ENCODE measurements at regions not wholly inside any gene's neighbourhood (a gene's known extent, or its start where the extent isn't known, plus 50 kb on each side); places are given as distances from the start of the nearest gene placed in this dataset.
A peak's percentile ranks its signal among the peaks of the same experiment; 100 is the strongest.
"Not testable (repeated sequence)": the region's sequence is repeated elsewhere in the genome, so short reads cannot be mapped to it uniquely, and the experiment has no call there.

DNA sequence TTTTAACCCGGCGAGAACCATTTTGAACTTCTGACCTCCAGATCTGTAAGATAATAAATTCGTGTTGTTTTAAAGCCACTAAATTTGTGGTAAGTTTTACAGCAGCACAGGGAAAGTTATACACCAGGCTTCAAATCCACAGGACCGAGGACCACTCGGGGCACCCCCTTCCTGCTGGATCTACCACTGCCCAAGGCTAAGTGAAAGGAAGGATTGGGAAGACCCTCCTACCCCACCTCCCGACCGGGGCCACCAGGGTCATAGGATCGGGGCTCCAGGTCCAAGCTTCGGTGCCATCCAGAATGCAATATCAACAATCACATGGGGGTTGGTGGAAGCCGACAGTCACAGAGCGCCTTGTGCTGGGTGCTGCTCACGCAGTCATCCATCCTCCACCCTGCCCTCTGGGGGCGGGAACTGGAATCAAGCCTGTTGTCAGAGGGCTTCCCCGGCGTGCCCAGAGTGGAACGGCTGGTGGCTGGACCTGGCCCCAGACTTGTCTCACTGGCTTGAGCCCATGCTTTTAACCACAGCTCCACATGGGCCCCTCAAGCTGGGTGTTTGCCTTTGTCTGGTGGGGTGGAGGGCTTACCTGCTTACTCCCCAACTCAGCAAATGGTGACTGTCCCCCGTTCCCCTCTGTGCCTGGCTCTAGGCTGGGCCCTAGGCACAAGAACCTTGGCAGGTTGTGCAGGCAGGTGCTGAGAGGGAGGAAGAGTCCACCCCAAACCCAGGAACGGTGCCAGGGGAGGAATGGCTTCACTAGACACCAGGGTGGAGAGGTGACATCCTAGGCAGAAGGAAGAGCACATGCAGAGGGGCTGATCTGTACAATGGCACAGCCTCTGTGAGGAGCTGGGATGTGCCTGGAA is 180.3 kb upstream of the RTL1 start:
- no peak overlapping the region for H3K4me3 ChIP-seq (ENCODE audit: low read depth, low read length)
- DNase-seq (ENCODE audit: low read depth, low spot score) = no peak
- in situ Hi-C loops (cut with HindIII; ENCODE audit: low sequenced_read_pairs) = no loop called here
- TF ChIP-seq, protein P1, sequence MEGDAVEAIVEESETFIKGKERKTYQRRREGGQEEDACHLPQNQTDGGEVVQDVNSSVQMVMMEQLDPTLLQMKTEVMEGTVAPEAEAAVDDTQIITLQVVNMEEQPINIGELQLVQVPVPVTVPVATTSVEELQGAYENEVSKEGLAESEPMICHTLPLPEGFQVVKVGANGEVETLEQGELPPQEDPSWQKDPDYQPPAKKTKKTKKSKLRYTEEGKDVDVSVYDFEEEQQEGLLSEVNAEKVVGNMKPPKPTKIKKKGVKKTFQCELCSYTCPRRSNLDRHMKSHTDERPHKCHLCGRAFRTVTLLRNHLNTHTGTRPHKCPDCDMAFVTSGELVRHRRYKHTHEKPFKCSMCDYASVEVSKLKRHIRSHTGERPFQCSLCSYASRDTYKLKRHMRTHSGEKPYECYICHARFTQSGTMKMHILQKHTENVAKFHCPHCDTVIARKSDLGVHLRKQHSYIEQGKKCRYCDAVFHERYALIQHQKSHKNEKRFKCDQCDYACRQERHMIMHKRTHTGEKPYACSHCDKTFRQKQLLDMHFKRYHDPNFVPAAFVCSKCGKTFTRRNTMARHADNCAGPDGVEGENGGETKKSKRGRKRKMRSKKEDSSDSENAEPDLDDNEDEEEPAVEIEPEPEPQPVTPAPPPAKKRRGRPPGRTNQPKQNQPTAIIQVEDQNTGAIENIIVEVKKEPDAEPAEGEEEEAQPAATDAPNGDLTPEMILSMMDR (IDR thresholded peaks at IDR 0.05; ENCODE audit: low read depth, low read length) = peak; percentile 19

DNA sequence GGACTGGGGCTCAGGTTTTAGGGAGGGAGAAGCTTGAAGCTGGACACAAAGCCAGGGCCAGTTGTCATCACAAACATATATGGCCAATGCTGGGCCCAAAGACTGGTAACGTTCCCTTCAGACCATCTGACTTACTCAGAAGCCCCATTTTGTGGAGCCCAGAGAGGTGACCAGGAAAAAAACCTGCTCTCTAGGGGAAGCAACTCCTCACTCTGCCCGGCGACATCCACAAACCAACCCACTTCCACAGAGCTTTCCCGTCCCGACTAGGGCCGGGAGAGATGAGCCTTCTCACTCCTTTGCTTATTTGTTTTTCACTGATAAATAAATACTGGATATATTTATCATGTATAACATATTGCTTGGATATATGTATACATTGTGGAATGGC is 180.9 kb upstream of the RTL1 start:
- H3K4me3 ChIP-seq (ENCODE audit: low read depth, low read length) = no peak overlapping the region
- TF ChIP-seq, protein P1 (IDR thresholded peaks at IDR 0.05; ENCODE audit: low read depth, low read length) = no peak
- in situ Hi-C loops (cut with HindIII; ENCODE audit: low sequenced_read_pairs) = no loop called here
- DNase-seq (ENCODE audit: low read depth, low spot score) = no peak

DNA sequence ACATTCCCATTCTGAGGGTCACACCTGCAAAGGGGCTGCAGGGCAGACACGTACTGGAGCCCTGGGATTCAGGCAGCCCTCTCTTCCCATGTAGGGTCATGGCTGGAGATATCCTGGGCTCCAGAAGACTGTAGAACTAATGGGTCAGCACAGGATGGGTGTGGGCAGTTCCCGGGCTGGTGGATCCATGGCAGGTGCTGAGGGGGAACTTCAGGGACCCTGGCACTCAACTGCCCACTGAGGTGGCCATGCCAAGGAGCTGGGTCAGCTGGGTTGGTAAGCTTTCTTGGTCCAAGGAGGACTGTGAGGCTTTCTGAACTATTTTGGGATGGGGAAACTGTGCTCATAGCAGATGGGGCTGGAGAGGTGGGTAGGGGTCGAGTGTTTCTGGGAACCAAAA is 183.4 kb upstream of the RTL1 start:
- TF ChIP-seq, protein P1 (IDR thresholded peaks at IDR 0.05; ENCODE audit: low read depth, low read length) = no peak
- in situ Hi-C loops (cut with HindIII; ENCODE audit: low sequenced_read_pairs) = no loop called here
- DNase-seq (ENCODE audit: low read depth, low spot score) = no peak
- H3K4me3 ChIP-seq (ENCODE audit: low read depth, low read length) = no peak overlapping the region

DNA sequence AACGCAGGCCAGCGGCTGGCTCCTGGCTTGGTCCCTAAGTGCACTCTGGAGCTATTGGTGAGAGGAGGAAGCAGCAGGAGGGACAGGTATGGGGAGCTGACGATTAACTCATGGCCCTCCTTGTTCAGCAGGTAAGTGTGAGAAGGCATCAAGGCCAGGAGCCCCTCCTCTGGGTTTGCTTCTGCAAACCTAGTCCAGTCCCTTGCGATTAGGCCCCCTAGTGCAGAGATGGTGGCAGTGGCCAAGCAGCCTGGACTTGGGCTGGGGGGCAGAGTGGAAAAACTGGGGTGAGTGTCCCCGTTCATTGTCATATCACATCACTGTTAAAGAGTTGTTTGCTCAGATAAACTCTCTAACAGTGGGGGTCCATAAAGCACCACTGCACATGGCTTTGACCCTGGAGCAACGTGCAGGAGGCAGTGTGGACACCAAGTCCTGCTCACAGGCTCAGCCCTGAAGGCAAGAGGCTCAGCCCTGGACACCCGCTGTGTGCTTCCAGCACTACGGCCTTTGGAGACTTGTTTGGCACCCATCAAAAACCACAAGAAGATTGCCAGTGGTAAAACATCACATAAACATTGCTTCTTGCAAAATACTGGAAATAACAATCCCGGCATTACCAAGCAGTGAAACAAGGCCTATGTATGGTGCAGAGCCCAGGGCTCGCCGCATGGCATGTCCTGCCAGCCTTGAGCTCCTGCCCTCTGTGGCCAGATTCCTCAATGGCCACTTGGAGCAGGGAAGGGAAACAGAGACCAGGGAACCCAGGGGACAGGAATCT is 184.3 kb upstream of the RTL1 start:
- TF ChIP-seq, protein P1 (IDR thresholded peaks at IDR 0.05; ENCODE audit: low read depth, low read length) = no peak
- peak; percentile 41 for DNase-seq (ENCODE audit: low read depth, low spot score)
- no peak overlapping the region for H3K4me3 ChIP-seq (ENCODE audit: low read depth, low read length)
- in situ Hi-C loops (cut with HindIII; ENCODE audit: low sequenced_read_pairs) = no loop called here

DNA sequence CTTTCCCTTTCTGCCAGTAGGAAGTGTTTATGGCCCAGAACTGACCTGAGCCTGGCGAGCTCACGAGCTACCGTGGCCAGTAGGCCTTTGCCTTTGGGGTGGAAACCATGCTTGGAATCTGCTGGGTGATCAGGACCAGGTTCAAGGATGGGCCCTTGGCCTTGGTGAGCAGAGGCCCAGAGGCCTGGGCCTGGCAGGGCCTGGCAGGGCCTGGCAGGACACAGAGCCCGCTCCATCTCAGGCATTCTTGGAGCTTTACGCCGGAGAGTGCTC is 184.8 kb upstream of the RTL1 start:
- DNase-seq (ENCODE audit: low read depth, low spot score) = no peak
- TF ChIP-seq, protein P1 (IDR thresholded peaks at IDR 0.05; ENCODE audit: low read depth, low read length) = no peak
- no peak overlapping the region for H3K4me3 ChIP-seq (ENCODE audit: low read depth, low read length)
- in situ Hi-C loops (cut with HindIII; ENCODE audit: low sequenced_read_pairs) = no loop called here

DNA sequence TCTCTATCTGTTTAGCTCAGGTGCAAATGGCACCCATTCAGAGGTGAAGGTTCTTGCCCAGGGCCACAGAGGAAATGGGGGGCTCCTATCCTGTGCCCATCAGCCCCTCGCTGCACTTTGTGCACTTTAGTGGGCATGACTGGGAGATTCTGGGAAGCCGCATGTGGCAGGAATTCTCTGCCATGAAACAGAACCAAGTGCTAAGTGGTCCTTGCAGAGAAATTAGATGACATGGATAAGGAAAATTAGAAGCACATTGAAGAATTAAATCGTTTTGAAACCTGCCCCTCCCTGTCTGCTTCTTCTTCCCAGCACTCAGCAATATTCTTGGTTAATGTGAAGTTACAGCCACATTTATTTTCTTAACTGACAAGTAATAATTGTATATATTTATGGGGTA is 185.2 kb upstream of the RTL1 start:
- no peak for DNase-seq (ENCODE audit: low read depth, low spot score)
- in situ Hi-C loops (cut with HindIII; ENCODE audit: low sequenced_read_pairs) = no loop called here
- TF ChIP-seq, protein P1 (IDR thresholded peaks at IDR 0.05; ENCODE audit: low read depth, low read length) = no peak
- H3K4me3 ChIP-seq (ENCODE audit: low read depth, low read length) = no peak overlapping the region

DNA sequence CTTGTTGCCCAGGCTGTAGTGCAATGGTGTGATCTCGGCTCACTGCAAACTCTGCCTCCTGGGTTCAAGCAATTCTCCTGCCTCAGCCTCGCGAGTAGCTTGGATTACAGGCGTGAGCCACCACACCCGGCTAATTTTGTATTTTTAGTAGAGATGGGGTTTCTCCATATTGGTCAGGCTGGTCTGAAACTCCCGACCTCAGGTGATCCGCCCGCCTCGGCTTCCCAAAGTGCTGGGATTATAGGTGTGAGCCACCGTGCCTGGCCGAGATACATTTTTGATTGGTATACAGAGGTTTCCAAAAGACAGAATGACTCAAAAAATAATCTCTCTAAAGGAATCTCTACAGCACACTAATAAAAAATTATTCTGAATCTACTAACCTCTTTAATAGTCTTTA is 187.0 kb upstream of the RTL1 start:
- in situ Hi-C loops (cut with HindIII; ENCODE audit: low sequenced_read_pairs); DNase-seq (ENCODE audit: low read depth, low spot score); H3K4me3 ChIP-seq (ENCODE audit: low read depth, low read length): not testable (repeated sequence)

Data from astrocyte of the spinal cord (primary cell).